K562 (cell line): ENCODE measurements at regions not wholly inside any gene's neighbourhood (a gene's known extent, or its start where the extent isn't known, plus 50 kb on each side); places are given as distances from the start of the nearest gene placed in this dataset.

Source experiments
- ATAC-seq: fragments of 200-7000 bp; cut with Tn5 transposase; 3 replicates; pipeline ENCODE4 v1.9.1; 2020; ENCODE audit warnings: moderate library complexity
- BruUV-seq: library from RNA; stranded (reverse); fragments of 400-500 nt; replicated peaks from 2 replicates; lab custom pipeline; 2021; lab: Mats Ljungman, UMichigan
- CTCF ChIA-PET: fragments of 300-600 bp; formaldehyde crosslinking; extraction: SDS; loops from one replicate; lab custom pipeline; 2021; ENCODE audit warnings: low intra/inter-chr PET ratio; lab: Yijun Ruan, JAX
- POLR2A ChIA-PET: fragments of 300-600, 350-650 bp; sonication (Branson Sonifier 250); formaldehyde crosslinking; extraction: SDS; loops from one replicate; lab custom pipeline; 2021; ENCODE audit warnings: antibody characterized with exemption, inconsistent platforms; lab: Yijun Ruan, JAX
- DNase-seq, 4 experiments: peaks; one replicate each; pipeline versions ENCODE4 v3.0.0 to v3.0.0-alpha.2; 2011 to 2018; ENCODE audit warnings: low spot score in 3 of 4, mixed read lengths in 3 of 4; ENCODE audit errors: extremely low read depth in 1 of 4
- FAIRE-seq: peaks from 2 replicates; lab custom pipeline; 2011; peaks lifted over from hg19 to GRCh38; lab: Jason Lieb, UNC
- H2AFZ ChIP-seq: 2 replicates; pipeline ENCODE4 v1.6.0; 2011; ENCODE audit warnings: low read depth, low read length, control low read depth, inconsistent platforms
- H3K27ac ChIP-seq: fragments of 200-600 bp; 3 replicates; pipeline ENCODE4 v1.8.0; 2011; ENCODE audit warnings: low read depth, mild to moderate bottlenecking, control low read depth, inconsistent platforms, low read length, moderate library complexity, mixed read lengths; ENCODE audit errors: extremely low read depth
- H3K27me3 ChIP-seq, 2 experiments: fragments of 300-600 bp in 1 of 2; 2 replicates in 1 of 2; 3 replicates in 1 of 2; pipeline versions ENCODE4 v1.6.0 to v1.8.0; 2011; ENCODE audit warnings: inconsistent platforms in 2 of 2, low read length in 2 of 2, mild to moderate bottlenecking in 1 of 2, mixed read lengths in 1 of 2, moderate library complexity in 1 of 2; ENCODE audit not compliant: control insufficient read depth in 2 of 2, insufficient read depth in 2 of 2
- H3K36me3 ChIP-seq: fragments of 300-600 bp; 3 replicates; pipeline ENCODE4 v1.8.0; 2011; ENCODE audit warnings: mild to moderate bottlenecking, low read length, inconsistent platforms; ENCODE audit not compliant: control insufficient read depth, insufficient read depth
- H3K4me1 ChIP-seq, 2 experiments: fragments of 200-600 bp in 1 of 2; replicated peaks in 1 of 2; 2 replicates in 1 of 2; 3 replicates in 1 of 2; pipeline versions ENCODE4 v1.5.1 to v1.8.0; 2011; ENCODE audit warnings: inconsistent platforms in 2 of 2, low read length in 2 of 2, mild to moderate bottlenecking in 1 of 2, mixed read lengths in 1 of 2, moderate library complexity in 1 of 2; ENCODE audit not compliant: control insufficient read depth in 2 of 2, insufficient read depth in 2 of 2
- H3K4me2 ChIP-seq: 2 replicates; pipeline ENCODE4 v1.6.1; 2011; ENCODE audit warnings: low read length, control low read depth, inconsistent platforms, mixed read lengths; ENCODE audit not compliant: insufficient read depth
- H3K4me3 ChIP-seq: fragments of 200-600 bp; sonication (generic), shearing (Covaris generic); 2 replicates; pipeline ENCODE4 v1.5.1; 2016; ENCODE audit warnings: control low read depth, inconsistent platforms
- H3K79me2 ChIP-seq: fragments of 200-600 bp; 3 replicates; pipeline ENCODE4 v1.8.0; 2011; ENCODE audit warnings: low read length, inconsistent platforms; ENCODE audit not compliant: control insufficient read depth, insufficient read depth
- H3K9ac ChIP-seq, 2 experiments: 2 replicates each; pipeline versions ENCODE4 v1.6.0 to v1.6.1; 2011; ENCODE audit warnings: low read depth in 2 of 2, low read length in 2 of 2, control low read depth in 1 of 2, inconsistent platforms in 1 of 2, mild to moderate bottlenecking in 1 of 2, mixed read lengths in 1 of 2; ENCODE audit not compliant: insufficient read depth in 1 of 2
- H3K9me1 ChIP-seq: one replicate; pipeline ENCODE4 v1.6.0; 2011; ENCODE audit warnings: inconsistent platforms, mild to moderate bottlenecking, low read length, moderate library complexity; ENCODE audit not compliant: control insufficient read depth, insufficient read depth
- H3K9me3 ChIP-seq: replicated peaks from 2 replicates; pipeline ENCODE4 v1.5.1; 2011; ENCODE audit warnings: low read depth, low read length, inconsistent platforms; ENCODE audit not compliant: control insufficient read depth, insufficient read depth
- H4K20me1 ChIP-seq: replicated peaks from 2 replicates; pipeline ENCODE4 v1.6.1; 2011; ENCODE audit warnings: low read length, inconsistent platforms, mixed read lengths; ENCODE audit not compliant: control insufficient read depth, insufficient read depth
- EGR1 ChIP-seq: fragments of 450-650 bp; conservative IDR thresholded peaks from 2 replicates; pipeline ENCODE4 v1.6.1; 2017; ENCODE audit warnings: mild to moderate bottlenecking
- PHB2 ChIP-seq: fragments of 450-650 bp; IDR thresholded peaks from 2 replicates; pipeline ENCODE4 v1.6.1; 2017; ENCODE audit warnings: low read depth
- WGBS: fragments of 100-300 bp; shearing (Covaris generic); methylation state at CpG from one replicate; pipeline ENCODE4 v1.1.6; 2016; ENCODE audit warnings: low coverage, mixed read lengths; ENCODE audit not compliant: insufficient coverage; ENCODE audit errors: missing lambda C conversion rate; 5-methylcytosine and 5-hydroxymethylcytosine counted together
- in situ Hi-C: fragments of 300-500 bp; cut with MboI; formaldehyde crosslinking; loops from 4 replicates; pipeline ENCODE4 v1.15.0; 2018; ENCODE audit warnings: inconsistent platforms, mixed read lengths
- intact Hi-C: fragments of 100-400 bp; cut with micrococcal nuclease; formaldehyde crosslinking; loops from 2 replicates; pipeline ENCODE4 v1.14.2; 2022

- Histone ChIP-seq H3K79me2 (no peaks in the 10 kb centered on the region), H3K27me3 (no peaks in the 10 kb centered on the region), H3K4me1 (peaks cover 0 to 8% of the 10 kb centered on the region in 2 experiments; a peak in 2 of 5 replicates), H3K36me3 (0 out of 3 replicates have a peak, but pooled peaks cover 9% of the 10 kb centered on the region), H2AFZ (no peak overlapping the region), H3K9ac (no peak overlapping the region), H3K9me3 (no peaks in the 10 kb centered on the region), H3K9me1 (no peaks in the 10 kb centered on the region), H4K20me1 (no peaks in the 10 kb centered on the region), H3K4me3 (no peak overlapping the region), H3K4me2 (no peak overlapping the region), H3K27ac (peak overlapping the region; percentile 44; the same call in 1 of the 3 replicates)
- no peak for DNase-seq
- TF ChIP-seq EGR1 (0 out of 2 replicates have a peak, but pooled peaks have one; percentile 21), PHB2 (no peak)
- 46% methylated on average over 3 of the region's 3 CpGs for WGBS
- CTCF ChIA-PET = no interaction called here
- BruUV-seq = no TSS peak
- in situ Hi-C loops (no loop called here), intact Hi-C loops (no loop called here)
- ATAC-seq = peak; percentile 39; the same call in 2 of the 3 replicates
- POLR2A ChIA-PET = interaction anchor here (0.7 kb wide), 1 partner anchor 9 kb away, joined by 4 read pairs; no protein-coding TSS in a partner anchor
- no peak for FAIRE-seq
Observed at GRCh38 chr15:87661454-87662355, 594.8 kb downstream of the NTRK3 start.
